ENCODE measurements at regions not wholly inside any gene's neighbourhood (a gene's known extent, or its start where the extent isn't known, plus 50 kb on each side); places are given as distances from the start of the nearest gene placed in this dataset.

DNA sequence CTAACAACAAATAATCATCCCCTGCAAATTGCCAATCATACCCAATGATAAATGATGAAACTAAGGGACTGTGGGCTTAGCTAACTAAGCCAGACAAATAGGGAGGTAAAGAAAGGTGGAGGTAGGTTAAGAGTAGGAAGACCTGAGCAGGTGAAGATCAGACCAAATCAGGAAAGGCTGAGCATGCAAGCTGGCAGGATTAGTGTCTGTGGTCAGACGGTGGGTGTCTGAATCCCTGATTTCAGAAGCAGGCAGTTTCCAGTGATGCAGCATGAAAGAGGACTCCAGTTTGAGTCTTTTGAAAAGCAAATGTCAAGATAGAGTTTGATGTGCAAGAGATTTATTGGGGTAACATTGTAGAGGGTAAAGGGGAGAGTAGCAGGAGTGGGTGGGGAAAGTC, 181.4 kb upstream of the MYLIP start:
- no peak for DNase-seq
- Histone ChIP-seq H3F3A (ENCODE audit: low read length, unreplicated experiment) (no peaks in the 10 kb centered on the region), H3K79me2 (ENCODE audit: low read length) (no peaks in the 10 kb centered on the region), H3K36me3 (ENCODE audit: low read depth, low read length) (no peaks in the 10 kb centered on the region), H3K27me3 (ENCODE audit: low read length) (no peaks in the 10 kb centered on the region), H3K4me1 (ENCODE audit: insufficient read depth, low read length) (peaks cover 40% of the 10 kb centered on the region), H3K27ac (ENCODE audit: low read length) (no peak overlapping the region), H3K9ac (ENCODE audit: low read length) (no peak overlapping the region), H3K9me3 (ENCODE audit: low read length) (no peaks in the 10 kb centered on the region), H4K20me1 (ENCODE audit: low read length) (no peaks in the 10 kb centered on the region), H3K4me2 (ENCODE audit: low read length) (no peak overlapping the region), H2AFZ (ENCODE audit: low read length) (no peak overlapping the region), H3K9me2 (replicated peaks; ENCODE audit: low read length) (no peaks in the 10 kb centered on the region), H3K4me3 (ENCODE audit: low read length) (no peak overlapping the region)
- intact Hi-C loops (cut with micrococcal nuclease), result no loop called here
- BruUV-seq (replicated peaks), result no TSS peak
- ATAC-seq, result no peak
- ChIA-PET CTCF (no interaction called here), POLR2A (ENCODE audit: unreplicated experiment) (no interaction called here)
- TF ChIP-seq, protein P1, sequence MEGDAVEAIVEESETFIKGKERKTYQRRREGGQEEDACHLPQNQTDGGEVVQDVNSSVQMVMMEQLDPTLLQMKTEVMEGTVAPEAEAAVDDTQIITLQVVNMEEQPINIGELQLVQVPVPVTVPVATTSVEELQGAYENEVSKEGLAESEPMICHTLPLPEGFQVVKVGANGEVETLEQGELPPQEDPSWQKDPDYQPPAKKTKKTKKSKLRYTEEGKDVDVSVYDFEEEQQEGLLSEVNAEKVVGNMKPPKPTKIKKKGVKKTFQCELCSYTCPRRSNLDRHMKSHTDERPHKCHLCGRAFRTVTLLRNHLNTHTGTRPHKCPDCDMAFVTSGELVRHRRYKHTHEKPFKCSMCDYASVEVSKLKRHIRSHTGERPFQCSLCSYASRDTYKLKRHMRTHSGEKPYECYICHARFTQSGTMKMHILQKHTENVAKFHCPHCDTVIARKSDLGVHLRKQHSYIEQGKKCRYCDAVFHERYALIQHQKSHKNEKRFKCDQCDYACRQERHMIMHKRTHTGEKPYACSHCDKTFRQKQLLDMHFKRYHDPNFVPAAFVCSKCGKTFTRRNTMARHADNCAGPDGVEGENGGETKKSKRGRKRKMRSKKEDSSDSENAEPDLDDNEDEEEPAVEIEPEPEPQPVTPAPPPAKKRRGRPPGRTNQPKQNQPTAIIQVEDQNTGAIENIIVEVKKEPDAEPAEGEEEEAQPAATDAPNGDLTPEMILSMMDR (conservative IDR thresholded peaks at IDR 0.05; ENCODE audit: low read depth, low read length), result no peak
- TF ChIP-seq EZH2phosphoT487 (IDR thresholded peaks at IDR 0.05; ENCODE audit: borderline replicate concordance, low read length) (no peak), EZH2 (IDR thresholded peaks at IDR 0.05; ENCODE audit: low read length, unreplicated experiment) (no peak)

DNA sequence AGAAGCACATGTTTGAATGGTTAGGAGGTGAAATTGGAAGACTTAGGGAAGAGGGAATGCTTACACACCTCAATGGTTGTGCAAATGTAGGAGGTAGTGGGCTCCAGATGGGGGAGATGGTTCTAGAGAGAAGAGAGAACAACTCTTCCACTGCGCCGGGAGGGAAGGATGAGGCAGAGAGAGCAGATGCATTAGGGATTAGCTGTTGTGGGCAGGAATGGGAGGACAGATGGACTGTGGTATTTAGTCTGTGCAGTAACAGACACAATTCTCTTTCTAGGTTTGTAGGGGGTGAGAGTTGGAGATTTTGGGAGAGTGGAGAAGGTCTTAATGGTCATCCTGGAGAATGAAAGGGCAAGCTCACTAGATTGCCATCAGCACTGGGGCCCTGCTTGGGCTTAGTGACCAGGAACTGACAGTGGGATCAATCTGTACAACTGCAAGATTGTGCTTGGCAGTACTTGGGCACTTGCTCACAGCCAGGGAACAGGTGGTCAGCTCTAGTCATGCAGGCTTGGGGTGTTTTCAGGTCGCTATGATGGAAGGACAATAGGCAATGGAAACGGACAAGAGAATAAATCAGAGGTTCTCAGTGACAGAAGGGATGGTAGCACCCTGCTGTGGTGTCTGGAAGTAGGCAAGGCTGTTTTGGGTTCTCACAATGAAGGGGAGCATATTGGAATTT, 182.0 kb upstream of the MYLIP start:
- Histone ChIP-seq H3K4me1 (ENCODE audit: insufficient read depth, low read length) (peaks cover 40% of the 10 kb centered on the region), H3K4me3 (ENCODE audit: low read length) (no peak overlapping the region), H3K9me2 (replicated peaks; ENCODE audit: low read length) (no peaks in the 10 kb centered on the region), H3K4me2 (ENCODE audit: low read length) (no peak overlapping the region), H3K36me3 (ENCODE audit: low read depth, low read length) (no peaks in the 10 kb centered on the region), H3K27me3 (ENCODE audit: low read length) (no peaks in the 10 kb centered on the region), H3K27ac (ENCODE audit: low read length) (no peak overlapping the region), H3F3A (ENCODE audit: low read length, unreplicated experiment) (no peaks in the 10 kb centered on the region), H3K9ac (ENCODE audit: low read length) (no peak overlapping the region), H2AFZ (ENCODE audit: low read length) (no peak overlapping the region), H4K20me1 (ENCODE audit: low read length) (no peaks in the 10 kb centered on the region), H3K79me2 (ENCODE audit: low read length) (no peaks in the 10 kb centered on the region), H3K9me3 (ENCODE audit: low read length) (no peaks in the 10 kb centered on the region)
- intact Hi-C loops (cut with micrococcal nuclease), result no loop called here
- ChIA-PET POLR2A (ENCODE audit: unreplicated experiment) (no interaction called here), CTCF (no interaction called here)
- BruUV-seq (replicated peaks), result no TSS peak
- no peak for TF ChIP-seq EZH2phosphoT487 (IDR thresholded peaks at IDR 0.05; ENCODE audit: borderline replicate concordance, low read length)
- no peak for TF ChIP-seq EZH2 (IDR thresholded peaks at IDR 0.05; ENCODE audit: low read length, unreplicated experiment)
- TF ChIP-seq, protein P1 (conservative IDR thresholded peaks at IDR 0.05; ENCODE audit: low read depth, low read length), result no peak
- ATAC-seq, result no peak
- DNase-seq, result no peak

DNA sequence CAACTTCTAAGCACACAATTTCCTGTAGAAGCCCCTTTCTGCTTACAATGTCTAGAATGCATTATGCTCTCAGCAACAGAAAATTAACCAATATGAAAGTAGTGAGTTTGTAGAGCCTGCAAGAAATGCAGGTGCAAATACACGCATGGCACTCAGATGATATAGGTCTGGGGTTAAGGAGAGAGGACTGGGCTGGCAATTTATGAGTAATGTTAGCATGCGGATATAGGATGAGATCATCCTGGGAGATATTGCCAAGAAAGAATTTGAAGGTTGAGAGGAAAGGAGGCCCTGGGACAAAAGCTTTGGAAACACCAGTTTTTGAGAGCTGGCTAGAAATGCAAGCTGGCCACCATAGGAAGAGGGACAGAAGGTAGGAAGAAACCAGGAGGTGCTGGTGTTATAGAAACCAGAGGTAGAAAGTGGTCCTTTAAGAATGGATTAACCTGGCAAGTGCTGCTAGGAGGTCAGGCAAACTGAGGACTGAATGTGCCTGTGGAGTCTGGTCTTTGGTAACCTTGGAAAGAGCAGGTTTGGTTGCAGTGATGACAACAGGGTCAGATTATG, 183.2 kb upstream of the MYLIP start:
- H3K4me3 ChIP-seq (ENCODE audit: low read length), result no peak overlapping the region
- H3K9me3 ChIP-seq (ENCODE audit: low read length), result no peaks in the 10 kb centered on the region
- BruUV-seq (replicated peaks), result no TSS peak
- DNase-seq (peak; percentile 86), ATAC-seq (peak; percentile 52)
- TF ChIP-seq, protein P1 (conservative IDR thresholded peaks at IDR 0.05; ENCODE audit: low read depth, low read length), result no peak
- TF ChIP-seq EZH2phosphoT487 (IDR thresholded peaks at IDR 0.05; ENCODE audit: borderline replicate concordance, low read length) (no peak), EZH2 (IDR thresholded peaks at IDR 0.05; ENCODE audit: low read length, unreplicated experiment) (no peak)
- POLR2A ChIA-PET (ENCODE audit: unreplicated experiment), result no interaction called here
- no peak overlapping the region for H2AFZ ChIP-seq (ENCODE audit: low read length)
- H3K27ac ChIP-seq (ENCODE audit: low read length), result peak overlapping the region; percentile 42
- no peaks in the 10 kb centered on the region for H3K27me3 ChIP-seq (ENCODE audit: low read length)
- no peaks in the 10 kb centered on the region for H4K20me1 ChIP-seq (ENCODE audit: low read length)
- H3K79me2 ChIP-seq (ENCODE audit: low read length), result no peaks in the 10 kb centered on the region
- no peak overlapping the region for H3K9ac ChIP-seq (ENCODE audit: low read length)
- no peaks in the 10 kb centered on the region for H3K9me2 ChIP-seq (replicated peaks; ENCODE audit: low read length)
- CTCF ChIA-PET, result no interaction called here
- peaks cover 40% of the 10 kb centered on the region for H3K4me1 ChIP-seq (ENCODE audit: insufficient read depth, low read length)
- intact Hi-C loops (cut with micrococcal nuclease), result no loop called here
- H3K4me2 ChIP-seq (ENCODE audit: low read length), result peak overlapping the region; percentile 50
- no peaks in the 10 kb centered on the region for H3F3A ChIP-seq (ENCODE audit: low read length, unreplicated experiment)
- no peaks in the 10 kb centered on the region for H3K36me3 ChIP-seq (ENCODE audit: low read depth, low read length)
